ENCODE measurements at regions not wholly inside any gene's neighbourhood (a gene's known extent, or its start where the extent isn't known, plus 50 kb on each side); places are given as distances from the start of the nearest gene placed in this dataset.
"Not testable (repeated sequence)": the region's sequence is repeated elsewhere in the genome, so short reads cannot be mapped to it uniquely, and the experiment has no call there.

GRCh38 chr6:87757792-87758191, 55.8 kb upstream of the AKIRIN2 start:
- H3K4me3 ChIP-seq (ENCODE audit: low read depth, low read length): no peak overlapping the region
- TF ChIP-seq CTCF (IDR thresholded peaks at IDR 0.05; ENCODE audit: control insufficient read depth, extremely low read depth, insufficient read depth): no peak
- no peak for DNase-seq (ENCODE audit: low read depth)

GRCh38 chr6:87756858-87757257, 54.8 kb upstream of the AKIRIN2 start:
- TF ChIP-seq CTCF (IDR thresholded peaks at IDR 0.05; ENCODE audit: control insufficient read depth, extremely low read depth, insufficient read depth): no peak
- H3K4me3 ChIP-seq (ENCODE audit: low read depth, low read length): no peak overlapping the region
- no peak for DNase-seq (ENCODE audit: low read depth)

- no peak for TF ChIP-seq CTCF (IDR thresholded peaks at IDR 0.05; ENCODE audit: control insufficient read depth, extremely low read depth, insufficient read depth)
- H3K4me3 ChIP-seq (ENCODE audit: low read depth, low read length): no peak overlapping the region
- DNase-seq (ENCODE audit: low read depth): no peak
Measured at GRCh38 chr6:87755708-87756671, 54.0 kb upstream of the AKIRIN2 start.

GRCh38 chr6:87754828-87755227, 52.8 kb upstream of the AKIRIN2 start:
- no peak for DNase-seq (ENCODE audit: low read depth)
- H3K4me3 ChIP-seq (ENCODE audit: low read depth, low read length): no peak overlapping the region
- no peak for TF ChIP-seq CTCF (IDR thresholded peaks at IDR 0.05; ENCODE audit: control insufficient read depth, extremely low read depth, insufficient read depth)

GRCh38 chr6:87753131-87753685, 51.2 kb upstream of the AKIRIN2 start:
- no peak overlapping the region for H3K4me3 ChIP-seq (ENCODE audit: low read depth, low read length)
- no peak for DNase-seq (ENCODE audit: low read depth)
- TF ChIP-seq CTCF (IDR thresholded peaks at IDR 0.05; ENCODE audit: control insufficient read depth, extremely low read depth, insufficient read depth): no peak

- DNase-seq (ENCODE audit: low read depth); H3K4me3 ChIP-seq (ENCODE audit: low read depth, low read length): not testable (repeated sequence)
Measured at GRCh38 chr6:87752503-87752902, 50.5 kb upstream of the AKIRIN2 start.
